ENCODE measurements at regions not wholly inside any gene's neighbourhood (a gene's known extent, or its start where the extent isn't known, plus 50 kb on each side); places are given as distances from the start of the nearest gene placed in this dataset.

GRCh38 chr18:64850791-64851190, 701.9 kb upstream of the LINC00305 start:
- no peak for TF ChIP-seq POLR2AphosphoS5 (IDR thresholded peaks at IDR 0.05; ENCODE audit: low read depth)
- no peak for TF ChIP-seq CTCF (IDR thresholded peaks at IDR 0.05; ENCODE audit: insufficient read depth, low read length)
- TF ChIP-seq REST (IDR thresholded peaks at IDR 0.05; ENCODE audit: insufficient replicate concordance, low read depth), result no peak
